ENCODE measurements at regions not wholly inside any gene's neighbourhood (a gene's known extent, or its start where the extent isn't known, plus 50 kb on each side); places are given as distances from the start of the nearest gene placed in this dataset.

- Histone ChIP-seq H2AK9ac (replicated peaks; ENCODE audit: low read depth, low read length, poor library complexity) (no peak overlapping the region), H2BK5ac (ENCODE audit: low read depth, low read length, poor library complexity, severe bottlenecking) (no peak overlapping the region), H3K9me3 (ENCODE audit: control insufficient read depth, insufficient read depth, low read length) (no peaks in the 10 kb centered on the region), H2BK120ac (ENCODE audit: low read depth, low read length) (no peak overlapping the region), H3K4ac (ENCODE audit: low read depth, low read length) (no peak overlapping the region), H3K14ac (replicated peaks; ENCODE audit: low read depth, low read length) (no peak overlapping the region), H2BK15ac (ENCODE audit: low read depth, low read length) (no peak overlapping the region), H3K18ac (ENCODE audit: low read depth, low read length) (no peak overlapping the region), H3K4me3 (ENCODE audit: insufficient read depth, low read depth, low read length) (no peak overlapping the region), H4K5ac (ENCODE audit: low read depth, low read length) (no peak overlapping the region), H4K8ac (ENCODE audit: low read depth in 2 of 2, low read length in 2 of 2) (no peak overlapping the region), H2AFZ (replicated peaks; ENCODE audit: low read length, poor library complexity) (no peak overlapping the region), H3K27me3 (ENCODE audit: control insufficient read depth, insufficient read depth, low read length) (no peaks in the 10 kb centered on the region), H3K4me2 (ENCODE audit: low read depth, low read length) (no peak overlapping the region), H4K20me1 (ENCODE audit: insufficient read depth, low read length) (no peaks in the 10 kb centered on the region), H3K9ac (ENCODE audit: low read depth, low read length) (no peak overlapping the region), H3K4me1 (ENCODE audit: control insufficient read depth, insufficient read depth, low read length) (no peaks in the 10 kb centered on the region), H4K91ac (ENCODE audit: insufficient read depth, low read depth, low read length) (no peak overlapping the region), H3K23ac (ENCODE audit: low read depth, low read length) (no peak overlapping the region), H3K9me1 (ENCODE audit: insufficient read depth, low read length) (no peaks in the 10 kb centered on the region), H3K79me1 (ENCODE audit: low read depth in 1 of 2, low read length in 2 of 2) (no peaks in the 10 kb centered on the region), H2AK5ac (ENCODE audit: low read depth, low read length) (no peak overlapping the region), H3K56ac (ENCODE audit: extremely low read depth, insufficient read depth, low read length) (no peak overlapping the region), H2BK20ac (ENCODE audit: low read depth, low read length) (no peak overlapping the region), H3K27ac (ENCODE audit: insufficient read depth, low read length) (no peak overlapping the region), H3K36me3 (ENCODE audit: control insufficient read depth, insufficient read depth, low read length) (no peaks in the 10 kb centered on the region)
- DNase-seq (no peak), ATAC-seq (ENCODE audit: low read depth) (no peak)
- ChIA-PET CTCF (no interaction called here), POLR2A (ENCODE audit: unreplicated experiment) (no interaction called here)
- in situ Hi-C loops (cut with MboI; ENCODE audit: low sequenced_read_pairs), result no loop called here
- no peak for TF ChIP-seq MAFK (IDR thresholded peaks at IDR 0.05; ENCODE audit: low read depth, low read length)
- TF ChIP-seq CEBPB (IDR thresholded peaks at IDR 0.05; ENCODE audit: low read depth, low read length), result no peak
- no peak for TF ChIP-seq POLR2A (IDR thresholded peaks at IDR 0.05; ENCODE audit: low read depth, low read length)
- TF ChIP-seq, protein P1, sequence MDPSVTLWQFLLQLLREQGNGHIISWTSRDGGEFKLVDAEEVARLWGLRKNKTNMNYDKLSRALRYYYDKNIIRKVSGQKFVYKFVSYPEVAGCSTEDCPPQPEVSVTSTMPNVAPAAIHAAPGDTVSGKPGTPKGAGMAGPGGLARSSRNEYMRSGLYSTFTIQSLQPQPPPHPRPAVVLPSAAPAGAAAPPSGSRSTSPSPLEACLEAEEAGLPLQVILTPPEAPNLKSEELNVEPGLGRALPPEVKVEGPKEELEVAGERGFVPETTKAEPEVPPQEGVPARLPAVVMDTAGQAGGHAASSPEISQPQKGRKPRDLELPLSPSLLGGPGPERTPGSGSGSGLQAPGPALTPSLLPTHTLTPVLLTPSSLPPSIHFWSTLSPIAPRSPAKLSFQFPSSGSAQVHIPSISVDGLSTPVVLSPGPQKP (IDR thresholded peaks at IDR 0.05; ENCODE audit: borderline replicate concordance, low read depth, low read length), result no peak
- TF ChIP-seq MAZ (IDR thresholded peaks at IDR 0.05; ENCODE audit: borderline replicate concordance, low read depth, low read length), result no peak
- TF ChIP-seq CHD1 (IDR thresholded peaks at IDR 0.05; ENCODE audit: low read depth, low read length), result no peak
- intact Hi-C loops (cut with micrococcal nuclease), result no loop called here
- WGBS, 2 experiments (ENCODE audit: extremely low coverage in 2 of 2, insufficient read length in 1 of 2), result no CpG with 5 or more reads among the region's 2 CpGs
- dilution Hi-C loops (cut with HindIII; ENCODE audit: low sequenced_read_pairs, unreplicated experiment), result no loop called here
- BruUV-seq (replicated peaks), result no TSS peak
Observed at GRCh38 chr13:63279136-63279535, 1863.5 kb upstream of the PCDH20 start.
